Nephron progenitor cell (in vitro differentiated cells): ENCODE measurements at regions not wholly inside any gene's neighbourhood (a gene's known extent, or its start where the extent isn't known, plus 50 kb on each side); places are given as distances from the start of the nearest gene placed in this dataset.

Experiments
- DNase-seq: peaks from one replicate; pipeline ENCODE4 v3.0.0; 2021
- H3K27ac Mint-ChIP-seq: 2 replicates; pipeline ENCODE4 v1.8.0; 2021; ENCODE audit warnings: mild to moderate bottlenecking, moderate library complexity, mixed read lengths
- H3K27me3 Mint-ChIP-seq: 2 replicates; pipeline ENCODE4 v1.8.0; 2021; ENCODE audit warnings: mild to moderate bottlenecking, low read depth, mixed read lengths; ENCODE audit not compliant: poor library complexity
- H3K36me3 Mint-ChIP-seq: 2 replicates; pipeline ENCODE4 v1.8.0; 2021; ENCODE audit warnings: low read depth, mixed read lengths
- H3K4me1 Mint-ChIP-seq: 2 replicates; pipeline ENCODE4 v1.8.0; 2021; ENCODE audit warnings: mixed read lengths
- H3K4me3 Mint-ChIP-seq: 2 replicates; pipeline ENCODE4 v1.8.0; 2021; ENCODE audit warnings: mild to moderate bottlenecking, moderate library complexity, mixed read lengths
- H3K9me3 Mint-ChIP-seq: 2 replicates; pipeline ENCODE4 v1.8.0; 2021; ENCODE audit warnings: mild to moderate bottlenecking, moderate library complexity, mixed read lengths
- TF ChIP-seq, protein P1 (sequence below): fragments of 200-600 bp; sonication (generic); IDR thresholded peaks from 2 replicates; pipeline ENCODE4 v1.5.0; 2021; ENCODE audit warnings: antibody characterized with exemption

DNA sequence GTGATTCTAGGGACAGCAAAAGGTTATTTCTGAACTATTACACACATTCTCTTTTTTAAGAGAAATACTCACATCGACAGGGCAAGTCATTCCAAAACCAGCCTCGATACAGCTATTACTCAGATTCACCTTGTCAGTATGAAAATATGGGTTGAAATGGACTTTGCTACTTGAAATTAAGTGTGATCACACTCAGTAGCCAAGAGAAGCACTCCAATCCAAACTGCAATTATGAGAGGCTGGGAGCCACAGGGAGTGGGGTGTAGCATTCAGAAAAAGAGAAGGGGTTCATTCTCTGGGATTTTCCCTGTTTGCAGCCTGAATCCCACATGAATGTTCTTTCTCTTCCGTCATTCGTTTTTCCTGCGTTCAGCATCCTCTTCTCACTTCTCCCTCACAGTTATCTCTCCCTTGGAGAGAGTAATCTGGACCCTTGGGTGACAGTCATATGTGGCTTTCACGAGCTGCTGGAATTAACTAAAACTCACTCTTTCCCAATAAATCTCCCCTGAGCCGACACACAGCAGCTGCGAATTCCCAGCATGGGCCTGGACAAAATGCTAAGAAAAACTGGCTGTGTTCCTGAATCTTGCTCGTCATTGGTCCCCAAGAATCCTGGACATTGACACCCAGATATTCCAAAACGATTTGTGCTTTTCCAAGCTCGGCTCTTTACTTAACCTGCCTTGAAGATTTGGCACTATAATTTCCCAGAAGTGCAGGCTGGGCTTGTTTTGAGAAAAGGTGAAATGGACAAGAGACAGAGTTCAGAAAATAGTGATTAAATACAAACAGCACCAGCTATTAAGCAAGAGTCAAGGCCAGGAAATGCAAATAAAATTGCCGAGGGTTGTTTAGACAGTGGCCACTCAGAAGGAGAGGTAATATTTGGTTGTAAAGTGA, 199.5 kb upstream of the PLEKHG7 start:
- no peak for DNase-seq
- Mint-ChIP-seq H3K9me3 (no peaks in the 10 kb centered on the region), H3K4me1 (peaks cover 57% of the 10 kb centered on the region), H3K27me3 (peaks cover 3% of the 10 kb centered on the region), H3K4me3 (no peak overlapping the region), H3K36me3 (no peaks in the 10 kb centered on the region), H3K27ac (no peak overlapping the region)
- TF ChIP-seq, protein P1, sequence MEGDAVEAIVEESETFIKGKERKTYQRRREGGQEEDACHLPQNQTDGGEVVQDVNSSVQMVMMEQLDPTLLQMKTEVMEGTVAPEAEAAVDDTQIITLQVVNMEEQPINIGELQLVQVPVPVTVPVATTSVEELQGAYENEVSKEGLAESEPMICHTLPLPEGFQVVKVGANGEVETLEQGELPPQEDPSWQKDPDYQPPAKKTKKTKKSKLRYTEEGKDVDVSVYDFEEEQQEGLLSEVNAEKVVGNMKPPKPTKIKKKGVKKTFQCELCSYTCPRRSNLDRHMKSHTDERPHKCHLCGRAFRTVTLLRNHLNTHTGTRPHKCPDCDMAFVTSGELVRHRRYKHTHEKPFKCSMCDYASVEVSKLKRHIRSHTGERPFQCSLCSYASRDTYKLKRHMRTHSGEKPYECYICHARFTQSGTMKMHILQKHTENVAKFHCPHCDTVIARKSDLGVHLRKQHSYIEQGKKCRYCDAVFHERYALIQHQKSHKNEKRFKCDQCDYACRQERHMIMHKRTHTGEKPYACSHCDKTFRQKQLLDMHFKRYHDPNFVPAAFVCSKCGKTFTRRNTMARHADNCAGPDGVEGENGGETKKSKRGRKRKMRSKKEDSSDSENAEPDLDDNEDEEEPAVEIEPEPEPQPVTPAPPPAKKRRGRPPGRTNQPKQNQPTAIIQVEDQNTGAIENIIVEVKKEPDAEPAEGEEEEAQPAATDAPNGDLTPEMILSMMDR = no peak

GRCh38 chr12:92502417-92503028, 200.3 kb upstream of the PLEKHG7 start:
- Mint-ChIP-seq H3K36me3 (no peaks in the 10 kb centered on the region), H3K4me1 (peaks cover 49% of the 10 kb centered on the region), H3K9me3 (no peaks in the 10 kb centered on the region), H3K4me3 (no peak overlapping the region), H3K27me3 (no peaks in the 10 kb centered on the region), H3K27ac (no peak overlapping the region)
- TF ChIP-seq, protein P1 = no peak
- no peak for DNase-seq

DNA sequence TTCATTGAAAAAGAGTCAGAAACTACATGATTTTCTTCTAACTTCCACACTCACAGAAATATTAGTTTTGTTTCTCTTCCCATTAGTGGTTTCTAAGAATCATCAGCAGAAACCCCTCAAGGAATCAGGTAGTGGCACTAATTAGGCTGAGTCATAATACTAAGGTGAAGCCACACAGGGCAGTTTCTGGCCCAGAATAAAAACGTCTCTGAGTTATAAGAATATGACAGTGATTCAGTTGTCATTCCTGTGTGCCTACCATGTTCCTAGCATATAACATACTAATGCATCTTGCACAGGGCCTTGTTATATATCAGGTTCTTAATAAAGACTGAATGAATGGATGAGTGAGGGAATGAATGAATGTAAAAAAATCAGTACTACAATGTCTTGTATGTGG, 206.0 kb upstream of the PLEKHG7 start:
- no peak for DNase-seq
- no peak overlapping the region for H3K4me3 Mint-ChIP-seq
- H3K9me3 Mint-ChIP-seq = peaks cover 5% of the 10 kb centered on the region
- TF ChIP-seq, protein P1 = no peak
- H3K27ac Mint-ChIP-seq = no peak overlapping the region
- H3K27me3 Mint-ChIP-seq = peaks cover 7% of the 10 kb centered on the region
- H3K4me1 Mint-ChIP-seq = no peaks in the 10 kb centered on the region
- H3K36me3 Mint-ChIP-seq = no peaks in the 10 kb centered on the region

- H3K4me1 Mint-ChIP-seq = no peaks in the 10 kb centered on the region
- TF ChIP-seq, protein P1 = no peak
- H3K27me3 Mint-ChIP-seq = peaks cover 7% of the 10 kb centered on the region
These were observed 207.7 kb upstream of the PLEKHG7 start for GRCh38 chr12:92495108-92495507.

DNA sequence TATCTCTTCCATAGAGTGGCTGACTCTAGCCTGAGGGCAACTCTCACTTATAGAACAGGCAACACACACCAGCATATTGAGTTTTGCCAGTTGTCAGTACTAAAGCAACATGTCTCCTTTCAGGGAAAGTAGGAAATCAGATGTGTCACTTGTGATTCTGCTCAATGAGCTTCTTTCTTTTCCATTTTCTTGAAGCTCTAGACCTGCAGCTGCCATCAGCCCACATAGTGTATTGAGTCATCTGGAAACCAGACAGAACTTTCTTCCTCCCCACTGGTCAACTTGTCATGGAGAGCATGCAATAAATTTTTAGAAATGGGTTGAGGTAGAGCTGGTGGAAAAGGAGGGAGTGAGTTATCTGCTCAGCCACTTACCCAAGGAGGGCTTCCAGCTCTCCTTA, 209.0 kb upstream of the PLEKHG7 start:
- Mint-ChIP-seq H3K4me1 (no peaks in the 10 kb centered on the region), H3K36me3 (no peaks in the 10 kb centered on the region), H3K9me3 (peaks cover 10% of the 10 kb centered on the region)

More at GRCh38 chr12:92495108-92495507, 207.7 kb upstream of the PLEKHG7 start:
- Mint-ChIP-seq H3K27ac (no peak overlapping the region), H3K9me3 (peaks cover 10% of the 10 kb centered on the region), H3K4me3 (no peak overlapping the region), H3K36me3 (no peaks in the 10 kb centered on the region)
- DNase-seq = no peak

More for the DNA sequence above, 209.0 kb upstream of the PLEKHG7 start:
- TF ChIP-seq, protein P1 = no peak
- Mint-ChIP-seq H3K27ac (no peak overlapping the region), H3K27me3 (peaks cover 7% of the 10 kb centered on the region), H3K4me3 (no peak overlapping the region)
- no peak for DNase-seq
